MCF 10A (cell line): ENCODE measurements at regions not wholly inside any gene's neighbourhood (a gene's known extent, or its start where the extent isn't known, plus 50 kb on each side); places are given as distances from the start of the nearest gene placed in this dataset.

Source experiments
- BruUV-seq: library from RNA; stranded (reverse); fragments of 400-500 nt; replicated peaks from 2 replicates; lab custom pipeline; 2021; lab: Mats Ljungman, UMichigan
- CTCF ChIA-PET: fragments of 300-600 bp; sonication (Branson Sonifier 250); formaldehyde crosslinking; extraction: SDS; loops from one replicate; lab custom pipeline; 2021; ENCODE audit warnings: antibody characterized with exemption, inconsistent platforms; lab: Yijun Ruan, JAX
- POLR2A ChIA-PET: fragments of 300-600, 350-650 bp; sonication (Branson Sonifier 250); formaldehyde crosslinking; extraction: SDS; loops from one replicate; lab custom pipeline; 2020; ENCODE audit warnings: antibody characterized with exemption, inconsistent platforms; lab: Yijun Ruan, JAX
- DNase-seq: peaks from one replicate; pipeline ENCODE4 v3.0.0-alpha.2; 2018; ENCODE audit not compliant: unreplicated experiment
- H3K27ac Mint-ChIP-seq: one replicate; pipeline ENCODE4 v1.8.0; 2022; ENCODE audit warnings: mild to moderate bottlenecking, low read depth, mixed read lengths; ENCODE audit not compliant: unreplicated experiment
- H3K27me3 Mint-ChIP-seq: one replicate; pipeline ENCODE4 v1.8.0; 2022; ENCODE audit warnings: mixed read lengths; ENCODE audit not compliant: insufficient read depth, unreplicated experiment
- H3K36me3 Mint-ChIP-seq: one replicate; pipeline ENCODE4 v1.8.0; 2022; ENCODE audit warnings: mild to moderate bottlenecking, moderate library complexity, mixed read lengths; ENCODE audit not compliant: insufficient read depth, unreplicated experiment
- H3K4me1 Mint-ChIP-seq: one replicate; pipeline ENCODE4 v1.8.0; 2022; ENCODE audit warnings: mixed read lengths; ENCODE audit not compliant: insufficient read depth, unreplicated experiment
- H3K4me3 Mint-ChIP-seq: one replicate; pipeline ENCODE4 v1.8.0; 2022; ENCODE audit warnings: mild to moderate bottlenecking, moderate library complexity, mixed read lengths; ENCODE audit not compliant: unreplicated experiment
- H3K9me3 Mint-ChIP-seq: one replicate; pipeline ENCODE4 v1.8.0; 2022; ENCODE audit warnings: mixed read lengths; ENCODE audit not compliant: unreplicated experiment
- intact Hi-C: fragments of 100-400 bp; cut with micrococcal nuclease; formaldehyde crosslinking; loops from 2 replicates; pipeline ENCODE4 v1.14.1; 2022
- TF ChIP-seq, protein P1 (sequence below): fragments of 200-600 bp; IDR thresholded peaks from one replicate; pipeline ENCODE4 v1.8.0; 2022; ENCODE audit warnings: antibody characterized with exemption, mild to moderate bottlenecking; ENCODE audit not compliant: unreplicated experiment

DNA sequence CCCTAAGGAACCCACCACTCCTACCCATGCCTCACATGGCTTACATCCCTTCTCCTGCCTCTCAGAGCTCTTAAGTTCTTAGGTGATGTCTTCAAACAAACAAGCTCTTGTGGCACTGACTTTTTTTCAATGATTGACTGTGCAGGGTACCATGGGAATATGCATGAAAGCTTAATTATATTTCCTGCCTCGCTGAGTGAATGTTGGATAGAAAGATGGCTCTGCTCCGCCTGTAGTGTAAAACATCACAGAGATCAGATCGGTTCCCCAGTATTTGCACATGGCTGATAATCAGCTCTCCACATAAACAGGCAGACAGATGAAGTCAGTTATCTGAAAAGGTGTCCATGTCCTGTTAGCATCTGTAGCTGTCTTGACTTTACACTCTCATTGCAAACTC is 820.8 kb downstream of the TDRD15 start:
- H3K27me3 Mint-ChIP-seq = no peaks in the 10 kb centered on the region
- no peak for DNase-seq
- CTCF ChIA-PET = interaction anchor here (0.7 to 1.1 kb wide), 2 partner anchors 44 to 793 kb away, joined by 3 read pairs; no protein-coding TSS in a partner anchor
- intact Hi-C loops = no loop called here
- POLR2A ChIA-PET = no interaction called here
- TF ChIP-seq, protein P1, sequence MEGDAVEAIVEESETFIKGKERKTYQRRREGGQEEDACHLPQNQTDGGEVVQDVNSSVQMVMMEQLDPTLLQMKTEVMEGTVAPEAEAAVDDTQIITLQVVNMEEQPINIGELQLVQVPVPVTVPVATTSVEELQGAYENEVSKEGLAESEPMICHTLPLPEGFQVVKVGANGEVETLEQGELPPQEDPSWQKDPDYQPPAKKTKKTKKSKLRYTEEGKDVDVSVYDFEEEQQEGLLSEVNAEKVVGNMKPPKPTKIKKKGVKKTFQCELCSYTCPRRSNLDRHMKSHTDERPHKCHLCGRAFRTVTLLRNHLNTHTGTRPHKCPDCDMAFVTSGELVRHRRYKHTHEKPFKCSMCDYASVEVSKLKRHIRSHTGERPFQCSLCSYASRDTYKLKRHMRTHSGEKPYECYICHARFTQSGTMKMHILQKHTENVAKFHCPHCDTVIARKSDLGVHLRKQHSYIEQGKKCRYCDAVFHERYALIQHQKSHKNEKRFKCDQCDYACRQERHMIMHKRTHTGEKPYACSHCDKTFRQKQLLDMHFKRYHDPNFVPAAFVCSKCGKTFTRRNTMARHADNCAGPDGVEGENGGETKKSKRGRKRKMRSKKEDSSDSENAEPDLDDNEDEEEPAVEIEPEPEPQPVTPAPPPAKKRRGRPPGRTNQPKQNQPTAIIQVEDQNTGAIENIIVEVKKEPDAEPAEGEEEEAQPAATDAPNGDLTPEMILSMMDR = no peak
- H3K4me1 Mint-ChIP-seq = no peaks in the 10 kb centered on the region
- H3K27ac Mint-ChIP-seq = no peak overlapping the region
- no TSS peak for BruUV-seq
- H3K4me3 Mint-ChIP-seq = no peak overlapping the region
- peaks cover 10% of the 10 kb centered on the region for H3K9me3 Mint-ChIP-seq
- no peaks in the 10 kb centered on the region for H3K36me3 Mint-ChIP-seq

DNA sequence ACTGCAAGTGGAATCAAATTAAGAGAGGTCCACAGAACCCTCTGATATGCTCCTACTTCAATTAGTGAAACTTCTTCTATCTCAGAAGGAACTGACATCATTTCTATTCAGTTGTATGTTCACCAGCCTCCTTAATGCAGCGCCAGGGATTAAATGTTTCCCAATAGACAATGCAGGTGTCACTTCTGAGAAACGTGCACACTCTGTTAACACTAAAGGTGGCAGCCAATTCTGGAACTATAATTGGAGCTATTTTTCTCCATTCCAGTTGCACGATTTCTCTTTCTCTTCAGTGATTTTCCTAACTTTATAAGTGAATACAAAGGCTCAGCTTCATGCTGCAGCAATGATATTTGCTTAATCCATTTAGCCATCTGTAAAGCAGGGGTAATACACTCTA is 821.9 kb downstream of the TDRD15 start:
- CTCF ChIA-PET = interaction anchor here (1.1 kb wide), 2 partner anchors 43 to 410 kb away, joined by 3 read pairs; no protein-coding TSS in a partner anchor
- no peak for DNase-seq
- intact Hi-C loops = no loop called here
- TF ChIP-seq, protein P1 = no peak
- Mint-ChIP-seq H3K27ac (no peak overlapping the region), H3K27me3 (no peaks in the 10 kb centered on the region), H3K4me3 (no peak overlapping the region), H3K9me3 (peaks cover 10% of the 10 kb centered on the region), H3K36me3 (peaks cover 5% of the 10 kb centered on the region), H3K4me1 (no peaks in the 10 kb centered on the region)
- POLR2A ChIA-PET = no interaction called here
- BruUV-seq = no TSS peak

DNA sequence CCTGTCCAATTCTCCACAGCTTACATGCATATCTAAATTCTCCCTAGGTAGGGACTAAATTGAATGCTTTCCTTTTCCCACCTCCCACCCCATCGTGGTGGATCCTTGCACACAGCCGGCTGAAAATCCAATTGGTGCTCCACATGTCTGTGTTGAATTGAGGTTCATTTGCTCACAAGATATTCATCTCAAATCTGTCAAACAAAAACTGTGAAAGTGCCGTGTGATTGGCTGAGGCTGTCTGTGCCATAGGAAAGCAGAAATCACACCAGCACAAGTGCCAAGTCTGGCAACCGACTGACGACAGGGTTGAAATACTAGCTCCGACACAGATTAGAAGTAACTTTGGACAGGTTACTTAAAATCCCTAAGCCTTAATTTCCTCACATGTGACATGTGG is 823.3 kb downstream of the TDRD15 start:
- no peaks in the 10 kb centered on the region for H3K27me3 Mint-ChIP-seq
- intact Hi-C loops = no loop called here
- ChIA-PET CTCF (no interaction called here), POLR2A (no interaction called here)
- H3K4me1 Mint-ChIP-seq = no peaks in the 10 kb centered on the region
- no TSS peak for BruUV-seq
- TF ChIP-seq, protein P1 = no peak
- no peak for DNase-seq
- H3K9me3 Mint-ChIP-seq = peaks cover 5% of the 10 kb centered on the region
- peaks cover 5% of the 10 kb centered on the region for H3K36me3 Mint-ChIP-seq
- H3K27ac Mint-ChIP-seq = no peak overlapping the region
- H3K4me3 Mint-ChIP-seq = no peak overlapping the region

DNA sequence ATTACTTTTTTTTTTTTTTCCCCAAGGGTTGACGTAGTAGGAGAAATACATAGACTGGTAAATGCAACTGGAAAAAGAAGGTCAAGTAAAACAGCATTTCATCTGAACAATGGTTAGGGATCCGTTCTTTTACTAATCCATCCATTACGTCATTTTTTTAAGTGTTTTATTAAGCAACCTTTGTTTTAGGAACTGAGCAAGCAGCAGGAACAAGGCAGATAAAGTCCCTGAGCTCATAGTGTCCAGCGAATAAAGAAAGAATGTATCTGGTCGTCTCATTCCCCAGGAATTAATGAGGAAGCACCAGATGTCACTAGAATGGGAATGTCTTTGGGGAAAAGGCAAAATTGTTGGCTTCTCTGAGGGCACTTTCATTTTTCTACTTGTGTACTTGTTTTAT is 842.4 kb downstream of the TDRD15 start:
- POLR2A ChIA-PET = interaction anchor here (0.8 kb wide), 1 partner anchor 133 kb away, joined by 4 read pairs; no protein-coding TSS in a partner anchor

More for the DNA sequence above, 842.4 kb downstream of the TDRD15 start:
- intact Hi-C loops = no loop called here
- Mint-ChIP-seq H3K4me1 (no peaks in the 10 kb centered on the region), H3K36me3 (no peaks in the 10 kb centered on the region), H3K27ac (no peak overlapping the region), H3K4me3 (no peak overlapping the region), H3K27me3 (no peaks in the 10 kb centered on the region), H3K9me3 (peaks cover 22% of the 10 kb centered on the region)
- BruUV-seq = no TSS peak
- CTCF ChIA-PET = interaction anchor here (0.6 to 0.9 kb wide), 3 partner anchors 14 to 990 kb away, joined by 3 to 4 read pairs (median 3); no protein-coding TSS in a partner anchor
- TF ChIP-seq, protein P1 = no peak
- no peak for DNase-seq
